GM12878 (cell line): ENCODE measurements at regions not wholly inside any gene's neighbourhood (a gene's known extent, or its start where the extent isn't known, plus 50 kb on each side); places are given as distances from the start of the nearest gene placed in this dataset.

Experiments used
- ATAC-seq: fragments of 200-7000 bp; cut with Tn5 transposase; 3 replicates; pipeline ENCODE4 v1.9.1; 2020; ENCODE audit warnings: mild to moderate bottlenecking, moderate library complexity
- BruUV-seq: library from RNA; stranded (reverse); fragments of 400-500 nt; replicated peaks from 2 replicates; lab custom pipeline; 2021; lab: Mats Ljungman, UMichigan
- CTCF ChIA-PET: fragments of 300-600 bp; sonication (Branson Sonifier 250); formaldehyde crosslinking; extraction: SDS; loops from one replicate; lab custom pipeline; 2021; ENCODE audit warnings: inconsistent platforms; lab: Yijun Ruan, JAX
- POLR2A ChIA-PET: fragments of 350-600 bp; formaldehyde crosslinking; extraction: SDS; loops from one replicate; lab custom pipeline; 2021; ENCODE audit warnings: inconsistent platforms; lab: Charles Lee
- RAD21 ChIA-PET: fragments of 300-600 bp; sonication (Branson Sonifier 250); formaldehyde crosslinking; loops from one replicate; lab custom pipeline; 2023; ENCODE audit warnings: antibody characterized with exemption; ENCODE audit not compliant: unreplicated experiment; lab: Charles Lee
- SMC1A ChIA-PET: fragments of 300-600 bp; sonication (Branson Sonifier 250); formaldehyde crosslinking; loops from one replicate; lab custom pipeline; 2023; ENCODE audit not compliant: unreplicated experiment, uncharacterized antibody; lab: Charles Lee
- DNase-seq: peaks from one replicate; pipeline ENCODE4 v3.0.0-alpha.2; 2011; ENCODE audit warnings: low read depth, low spot score
- FAIRE-seq: peaks from 3 replicates; lab custom pipeline; 2011; peaks lifted over from hg19 to GRCh38; lab: Jason Lieb, UNC
- H2AFZ ChIP-seq: 2 replicates; pipeline ENCODE4 v1.6.0; 2011; ENCODE audit warnings: low read depth, low read length, control low read depth; ENCODE audit not compliant: control insufficient read depth
- H3K27ac ChIP-seq: 2 replicates; pipeline ENCODE4 v1.5.1; 2011; ENCODE audit warnings: control low read depth; ENCODE audit not compliant: control insufficient read depth, insufficient read depth
- H3K27me3 ChIP-seq, 2 experiments: replicated peaks in 1 of 2; 2 replicates each; pipeline versions ENCODE4 v1.6.0 to v1.6.1; 2011; ENCODE audit warnings: low read length in 1 of 2; ENCODE audit not compliant: control insufficient read depth in 2 of 2, insufficient read depth in 2 of 2
- H3K36me3 ChIP-seq, 2 experiments: 2 replicates each; pipeline ENCODE4 v1.5.1; 2011; ENCODE audit warnings: low read length in 1 of 2; ENCODE audit not compliant: control insufficient read depth in 2 of 2, insufficient read depth in 2 of 2
- H3K4me1 ChIP-seq: 2 replicates; pipeline ENCODE4 v1.6.1; 2011; ENCODE audit warnings: mild to moderate bottlenecking, low read length, moderate library complexity, mixed read lengths; ENCODE audit not compliant: control insufficient read depth, insufficient read depth
- H3K4me2 ChIP-seq: 2 replicates; pipeline ENCODE4 v1.6.0; 2011; ENCODE audit warnings: control low read depth; ENCODE audit not compliant: control insufficient read depth, insufficient read depth
- H3K4me3 ChIP-seq: fragments of 200-600 bp; sonication (generic); 2 replicates; pipeline ENCODE4 v1.5.1; 2016
- H3K79me2 ChIP-seq: 2 replicates; pipeline ENCODE4 v1.6.0; 2011; ENCODE audit warnings: low read length; ENCODE audit not compliant: control insufficient read depth, insufficient read depth
- H3K9ac ChIP-seq: 2 replicates; pipeline ENCODE4 v1.8.0; 2011; ENCODE audit warnings: low read length, control low read depth, mixed read lengths; ENCODE audit not compliant: control insufficient read depth, insufficient read depth
- H3K9me3 ChIP-seq: replicated peaks from 3 replicates; pipeline ENCODE4 v1.5.1; 2011; ENCODE audit warnings: mild to moderate bottlenecking, low read length; ENCODE audit not compliant: control insufficient read depth, insufficient read depth
- H4K20me1 ChIP-seq: 2 replicates; pipeline ENCODE4 v1.6.0; 2011; ENCODE audit not compliant: control insufficient read depth, insufficient read depth
- ATF3 ChIP-seq: IDR thresholded peaks from 2 replicates; pipeline ENCODE4 v1.6.1; 2011; ENCODE audit warnings: low read depth, mild to moderate bottlenecking, low read length, moderate library complexity, borderline replicate concordance; ENCODE audit errors: extremely low read depth
- CBX3 ChIP-seq: fragments of 200-600 bp; sonication (generic); IDR thresholded peaks from 2 replicates; pipeline ENCODE4 v1.6.1; 2016; ENCODE audit warnings: low read depth, borderline replicate concordance
- MEF2A ChIP-seq: IDR thresholded peaks from 2 replicates; pipeline ENCODE4 v1.6.1; 2011; ENCODE audit warnings: low read depth, mild to moderate bottlenecking, low read length, moderate library complexity; ENCODE audit not compliant: insufficient read depth
- MTA2 ChIP-seq: fragments of 450-650 bp; IDR thresholded peaks from 2 replicates; pipeline ENCODE4 v1.6.1; 2016; ENCODE audit warnings: low read depth, mild to moderate bottlenecking, moderate library complexity
- NKRF ChIP-seq: fragments of 450-650 bp; conservative IDR thresholded peaks from 2 replicates; pipeline ENCODE4 v1.6.1; 2017; ENCODE audit warnings: mild to moderate bottlenecking, moderate library complexity
- RUNX3 ChIP-seq: IDR thresholded peaks from 2 replicates; pipeline ENCODE4 v1.6.1; 2012; ENCODE audit warnings: low read length, inconsistent platforms
- SPI1 ChIP-seq: IDR thresholded peaks from 2 replicates; pipeline ENCODE4 v1.6.1; 2011; ENCODE audit warnings: low read depth, mild to moderate bottlenecking, low read length, moderate library complexity, borderline replicate concordance; ENCODE audit not compliant: insufficient read depth
- TAF1 ChIP-seq: IDR thresholded peaks from 2 replicates; pipeline ENCODE4 v1.6.1; 2011; ENCODE audit warnings: mild to moderate bottlenecking, low read depth, low read length, borderline replicate concordance
- USF2 ChIP-seq: IDR thresholded peaks from 2 replicates; pipeline ENCODE4 v1.6.1; 2011; ENCODE audit warnings: low read depth, low read length, improper control_type of control experiment, borderline replicate concordance
- ZBTB40 ChIP-seq: fragments of 450-650 bp; IDR thresholded peaks from 2 replicates; pipeline ENCODE4 v1.6.1; 2016; ENCODE audit warnings: mild to moderate bottlenecking, moderate library complexity, borderline replicate concordance
- WGBS: methylation state at CpG from one replicate; pipeline ENCODE4 v1.1.6; 2016; ENCODE audit warnings: low lambda C conversion rate; ENCODE audit not compliant: insufficient replicate concordance, insufficient coverage; ENCODE audit errors: missing lambda C conversion rate; 5-methylcytosine and 5-hydroxymethylcytosine counted together
- in situ Hi-C: fragments of 300-500 bp; cut with MboI; formaldehyde crosslinking; loops from 9 replicates; pipeline ENCODE4 v1.14.3; 2018; ENCODE audit warnings: mixed read lengths
- intact Hi-C: fragments of 100-400 bp; cut with micrococcal nuclease; formaldehyde crosslinking; loops from one replicate; pipeline ENCODE4 v1.14.2; 2022; ENCODE audit not compliant: unreplicated experiment

GRCh38 chr1:214991691-214992315 lies 90.7 kb upstream of the KCNK2 start:
- no peak for ATAC-seq
- 27% methylated on average over 11 of the region's 11 CpGs for WGBS
- H3K4me2 ChIP-seq, result no peak overlapping the region
- H3K4me1 ChIP-seq, result no peaks in the 10 kb centered on the region
- BruUV-seq, result no TSS peak
- H3K36me3 ChIP-seq, result no peaks in the 10 kb centered on the region
- H3K4me3 ChIP-seq, result no peak overlapping the region
- H3K9ac ChIP-seq, result no peak overlapping the region
- no peak overlapping the region for H2AFZ ChIP-seq
- H3K27me3 ChIP-seq, result no peaks in the 10 kb centered on the region
- TF ChIP-seq ZBTB40, result no peak
- RAD21 ChIA-PET, result no interaction called here
- in situ Hi-C loops, result no loop called here
- no peaks in the 10 kb centered on the region for H3K9me3 ChIP-seq
- no peak overlapping the region for H3K27ac ChIP-seq
- no peaks in the 10 kb centered on the region for H4K20me1 ChIP-seq
- SMC1A ChIA-PET, result no interaction called here
- DNase-seq, result no peak
- POLR2A ChIA-PET, result no interaction called here
- intact Hi-C loops, result no loop called here
- CTCF ChIA-PET, result no interaction called here
- no peak for FAIRE-seq
- H3K79me2 ChIP-seq, result no peaks in the 10 kb centered on the region

- Histone ChIP-seq H3K4me2 (no peak overlapping the region), H4K20me1 (no peaks in the 10 kb centered on the region), H3K9ac (no peak overlapping the region), H3K27me3 (no peaks in the 10 kb centered on the region), H3K9me3 (no peaks in the 10 kb centered on the region), H3K4me1 (no peaks in the 10 kb centered on the region), H3K27ac (no peak overlapping the region), H3K36me3 (no peaks in the 10 kb centered on the region), H3K4me3 (no peak overlapping the region), H3K79me2 (no peaks in the 10 kb centered on the region), H2AFZ (no peak overlapping the region)
- POLR2A ChIA-PET, result no interaction called here
- no peak for DNase-seq
- SMC1A ChIA-PET, result no interaction called here
- CTCF ChIA-PET, result no interaction called here
- BruUV-seq, result no TSS peak
- ATAC-seq, result no peak
- in situ Hi-C loops (no loop called here), intact Hi-C loops (no loop called here)
- FAIRE-seq, result no peak
- RAD21 ChIA-PET, result no interaction called here
- TF ChIP-seq USF2 (no peak), MEF2A (no peak), TAF1 (no peak), MTA2 (no peak), RUNX3 (no peak), CBX3 (no peak), NKRF (no peak), SPI1 (no peak), ATF3 (no peak)
These were observed 89.1 kb upstream of the KCNK2 start for GRCh38 chr1:214993419-214993818.
